MCF 10A (cell line): ENCODE measurements at regions not wholly inside any gene's neighbourhood (a gene's known extent, or its start where the extent isn't known, plus 50 kb on each side); places are given as distances from the start of the nearest gene placed in this dataset.
"Not testable (repeated sequence)": the region's sequence is repeated elsewhere in the genome, so short reads cannot be mapped to it uniquely, and the experiment has no call there.

ENCODE experiments used
- BruUV-seq: library from RNA; stranded (reverse); fragments of 400-500 nt; replicated peaks from 2 replicates; lab custom pipeline; 2021; lab: Mats Ljungman, UMichigan
- CTCF ChIA-PET: fragments of 300-600 bp; sonication (Branson Sonifier 250); formaldehyde crosslinking; extraction: SDS; loops from one replicate; lab custom pipeline; 2021; ENCODE audit warnings: antibody characterized with exemption, inconsistent platforms; lab: Yijun Ruan, JAX
- POLR2A ChIA-PET: fragments of 300-600, 350-650 bp; sonication (Branson Sonifier 250); formaldehyde crosslinking; extraction: SDS; loops from one replicate; lab custom pipeline; 2020; ENCODE audit warnings: antibody characterized with exemption, inconsistent platforms; lab: Yijun Ruan, JAX
- DNase-seq: peaks from one replicate; pipeline ENCODE4 v3.0.0-alpha.2; 2018; ENCODE audit not compliant: unreplicated experiment
- H3K27ac Mint-ChIP-seq: one replicate; pipeline ENCODE4 v1.8.0; 2022; ENCODE audit warnings: mild to moderate bottlenecking, low read depth, mixed read lengths; ENCODE audit not compliant: unreplicated experiment
- H3K27me3 Mint-ChIP-seq: one replicate; pipeline ENCODE4 v1.8.0; 2022; ENCODE audit warnings: mixed read lengths; ENCODE audit not compliant: insufficient read depth, unreplicated experiment
- H3K36me3 Mint-ChIP-seq: one replicate; pipeline ENCODE4 v1.8.0; 2022; ENCODE audit warnings: mild to moderate bottlenecking, moderate library complexity, mixed read lengths; ENCODE audit not compliant: insufficient read depth, unreplicated experiment
- H3K4me1 Mint-ChIP-seq: one replicate; pipeline ENCODE4 v1.8.0; 2022; ENCODE audit warnings: mixed read lengths; ENCODE audit not compliant: insufficient read depth, unreplicated experiment
- H3K4me3 Mint-ChIP-seq: one replicate; pipeline ENCODE4 v1.8.0; 2022; ENCODE audit warnings: mild to moderate bottlenecking, moderate library complexity, mixed read lengths; ENCODE audit not compliant: unreplicated experiment
- H3K9me3 Mint-ChIP-seq: one replicate; pipeline ENCODE4 v1.8.0; 2022; ENCODE audit warnings: mixed read lengths; ENCODE audit not compliant: unreplicated experiment
- CTCF ChIP-seq: fragments of 200-600 bp; IDR thresholded peaks from one replicate; pipeline ENCODE4 v1.8.0; 2022; ENCODE audit warnings: antibody characterized with exemption, mild to moderate bottlenecking; ENCODE audit not compliant: unreplicated experiment
- intact Hi-C: fragments of 100-400 bp; cut with micrococcal nuclease; formaldehyde crosslinking; loops from 2 replicates; pipeline ENCODE4 v1.14.1; 2022

GRCh38 chr11:69874178-69874983, 55.2 kb upstream of the FGF3 start:
- POLR2A ChIA-PET: no interaction called here
- Mint-ChIP-seq H3K9me3 (no peaks in the 10 kb centered on the region), H3K27ac (no peak overlapping the region), H3K27me3 (peaks cover 13% of the 10 kb centered on the region), H3K36me3 (peaks cover 6% of the 10 kb centered on the region), H3K4me3 (no peak overlapping the region), H3K4me1 (no peaks in the 10 kb centered on the region)
- intact Hi-C loops: no loop called here
- no TSS peak for BruUV-seq
- DNase-seq: no peak
- no peak for TF ChIP-seq CTCF
- CTCF ChIA-PET: interaction anchor here (0.6 to 1.7 kb wide), 3 partner anchors 15 to 358 kb away, joined by 4 to 9 read pairs (median 5); no protein-coding TSS in a partner anchor

- no peak for TF ChIP-seq CTCF
- H3K36me3 Mint-ChIP-seq: peaks cover 6% of the 10 kb centered on the region
- no peaks in the 10 kb centered on the region for H3K9me3 Mint-ChIP-seq
- no peak overlapping the region for H3K4me3 Mint-ChIP-seq
- CTCF ChIA-PET: interaction anchor here (0.6 kb wide), 1 partner anchor 357 kb away, joined by 5 read pairs; no protein-coding TSS in a partner anchor
- H3K27me3 Mint-ChIP-seq: peaks cover 13% of the 10 kb centered on the region
- H3K27ac Mint-ChIP-seq: no peak overlapping the region
- intact Hi-C loops: no loop called here
- POLR2A ChIA-PET: no interaction called here
- no peak for DNase-seq
- H3K4me1 Mint-ChIP-seq: no peaks in the 10 kb centered on the region
- BruUV-seq: no TSS peak
Observed at GRCh38 chr11:69874984-69875624, 55.9 kb upstream of the FGF3 start.

- no peak overlapping the region for H3K27ac Mint-ChIP-seq
- H3K4me1 Mint-ChIP-seq: no peaks in the 10 kb centered on the region
- ChIA-PET CTCF (interaction anchor here (0.7 kb wide), 1 partner anchor 1556 kb away, joined by 3 read pairs; no protein-coding TSS in a partner anchor), POLR2A (no interaction called here)
- H3K4me3 Mint-ChIP-seq: no peak overlapping the region
- no peak for TF ChIP-seq CTCF
- peaks cover 13% of the 10 kb centered on the region for H3K27me3 Mint-ChIP-seq
- H3K9me3 Mint-ChIP-seq: no peaks in the 10 kb centered on the region
- BruUV-seq: no TSS peak
- intact Hi-C loops: no loop called here
- peaks cover 6% of the 10 kb centered on the region for H3K36me3 Mint-ChIP-seq
- DNase-seq: no peak
Observed at GRCh38 chr11:69876013-69876412, 56.8 kb upstream of the FGF3 start.

DNA sequence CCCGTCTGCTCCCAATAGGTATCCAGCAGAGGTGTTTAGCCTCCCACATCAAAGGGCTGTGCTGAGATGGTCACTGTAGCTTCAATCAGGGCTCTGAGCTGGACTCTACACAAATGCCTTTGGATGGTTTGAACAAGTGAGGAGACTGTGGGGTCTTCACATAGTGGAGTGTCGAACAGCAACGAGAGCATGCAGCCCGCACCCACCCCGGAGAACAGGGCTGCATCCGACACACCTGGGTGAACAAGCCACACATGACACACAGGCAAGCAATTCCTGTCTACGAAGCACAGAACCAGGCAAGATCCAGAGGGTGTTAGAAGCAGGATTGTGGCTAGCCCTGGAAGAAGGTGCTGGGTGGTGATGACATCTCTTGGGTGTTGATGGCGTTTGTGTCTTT, 58.0 kb upstream of the FGF3 start:
- ChIA-PET CTCF (no interaction called here), POLR2A (no interaction called here)
- Mint-ChIP-seq H3K27ac (no peak overlapping the region), H3K4me3 (no peak overlapping the region), H3K36me3 (peaks cover 6% of the 10 kb centered on the region), H3K4me1 (no peaks in the 10 kb centered on the region), H3K27me3 (peaks cover 13% of the 10 kb centered on the region), H3K9me3 (no peaks in the 10 kb centered on the region)
- BruUV-seq: no TSS peak
- TF ChIP-seq CTCF: no peak
- DNase-seq: no peak
- intact Hi-C loops: no loop called here

- H3K9me3 Mint-ChIP-seq, DNase-seq, H3K4me3 Mint-ChIP-seq, H3K36me3 Mint-ChIP-seq, intact Hi-C loops, H3K27ac Mint-ChIP-seq, CTCF ChIA-PET, POLR2A ChIA-PET, H3K4me1 Mint-ChIP-seq, BruUV-seq: not testable (repeated sequence)
- peaks cover 13% of the 10 kb centered on the region for H3K27me3 Mint-ChIP-seq
Observed at GRCh38 chr11:69877704-69878103, 58.5 kb upstream of the FGF3 start.
